Activated T-cell treated with anti-CD3 and anti-CD28 coated beads, Interleukin-2, amount 50 U/mL, for 72 hours (primary cell): ENCODE measurements at regions not wholly inside any gene's neighbourhood (a gene's known extent, or its start where the extent isn't known, plus 50 kb on each side); places are given as distances from the start of the nearest gene placed in this dataset.

Source experiments
- ATAC-seq, 2 donors: fragments of 150-1000 bp; cut with Tn5 transposase; replicated peaks in 1 of 2; 2 replicates each; pipeline ENCODE4 v1.10.0; 2021; ENCODE audit warnings: moderate library complexity in 2 of 2, mild to moderate bottlenecking in 1 of 2
- DNase-seq, 2 donors: peaks; one replicate each; pipeline ENCODE4 v3.0.0; 2021 to 2022; ENCODE audit warnings: mixed read lengths in 1 of 2
- H3K27ac Mint-ChIP-seq: one replicate; pipeline ENCODE4 v1.8.0; 2022; ENCODE audit warnings: mild to moderate bottlenecking, moderate library complexity, mixed read lengths
- H3K27me3 Mint-ChIP-seq: one replicate; pipeline ENCODE4 v1.8.0; 2022; ENCODE audit warnings: low read depth, mixed read lengths
- H3K36me3 Mint-ChIP-seq, 2 donors: one replicate each; pipeline ENCODE4 v1.8.0; 2022; ENCODE audit warnings: mixed read lengths in 2 of 2, mild to moderate bottlenecking in 1 of 2; ENCODE audit not compliant: insufficient read depth in 2 of 2
- H3K4me1 Mint-ChIP-seq: one replicate; pipeline ENCODE4 v1.8.0; 2022; ENCODE audit warnings: low read depth, mixed read lengths
- H3K4me3 Mint-ChIP-seq, 2 donors: one replicate each; pipeline ENCODE4 v1.8.0; 2022; ENCODE audit warnings: mild to moderate bottlenecking in 2 of 2, mixed read lengths in 2 of 2, moderate library complexity in 2 of 2
- H3K9me3 Mint-ChIP-seq, 2 donors: one replicate each; pipeline ENCODE4 v1.8.0; 2022; ENCODE audit warnings: mixed read lengths in 2 of 2

GRCh38 chr1:221458447-221459156, 283.3 kb downstream of the DUSP10 start:
- Mint-ChIP-seq H3K27ac (no peak overlapping the region), H3K36me3 (no peaks in the 10 kb centered on the region), H3K9me3 (no peaks in the 10 kb centered on the region), H3K4me1 (no peaks in the 10 kb centered on the region), H3K4me3 (no peak overlapping the region), H3K27me3 (peaks cover 24% of the 10 kb centered on the region)
- ATAC-seq: no peak
- no peak for DNase-seq

GRCh38 chr1:221459558-221459957, 282.3 kb downstream of the DUSP10 start:
- Mint-ChIP-seq H3K27me3 (peaks cover 24% of the 10 kb centered on the region), H3K4me3 (no peak overlapping the region), H3K36me3 (no peaks in the 10 kb centered on the region), H3K9me3 (no peaks in the 10 kb centered on the region), H3K4me1 (no peaks in the 10 kb centered on the region), H3K27ac (no peak overlapping the region)
- ATAC-seq: no peak
- no peak for DNase-seq

GRCh38 chr1:221462345-221462744, 279.5 kb downstream of the DUSP10 start:
- Mint-ChIP-seq H3K4me1 (no peaks in the 10 kb centered on the region), H3K4me3 (no peak overlapping the region), H3K9me3 (peaks cover 0 to 1% of the 10 kb centered on the region in 2 donors), H3K27me3 (peaks cover 13% of the 10 kb centered on the region), H3K27ac (no peak overlapping the region), H3K36me3 (no peaks in the 10 kb centered on the region)
- DNase-seq (no peak), ATAC-seq (no peak)

GRCh38 chr1:221468546-221468945, 273.3 kb downstream of the DUSP10 start:
- H3K27me3 Mint-ChIP-seq: peaks cover 35% of the 10 kb centered on the region
- DNase-seq (no peak), ATAC-seq (no peak)
- peaks cover 1 to 3% of the 10 kb centered on the region in 2 donors for H3K9me3 Mint-ChIP-seq
- H3K4me3 Mint-ChIP-seq: no peak overlapping the region
- H3K4me1 Mint-ChIP-seq: no peaks in the 10 kb centered on the region
- peaks cover 0 to 4% of the 10 kb centered on the region in 2 donors for H3K36me3 Mint-ChIP-seq
- H3K27ac Mint-ChIP-seq: no peak overlapping the region

GRCh38 chr1:221469476-221469875, 272.4 kb downstream of the DUSP10 start:
- H3K4me3 Mint-ChIP-seq: no peak overlapping the region
- DNase-seq (no peak), ATAC-seq (no peak)
- H3K36me3 Mint-ChIP-seq: peaks cover 0 to 4% of the 10 kb centered on the region in 2 donors
- no peaks in the 10 kb centered on the region for H3K4me1 Mint-ChIP-seq
- no peak overlapping the region for H3K27ac Mint-ChIP-seq
- H3K9me3 Mint-ChIP-seq: peaks cover 1 to 3% of the 10 kb centered on the region in 2 donors
- peaks cover 37% of the 10 kb centered on the region for H3K27me3 Mint-ChIP-seq

- DNase-seq: no peak
- Mint-ChIP-seq H3K9me3 (peaks cover 1 to 3% of the 10 kb centered on the region in 2 donors), H3K4me3 (no peak overlapping the region), H3K36me3 (peaks cover 0 to 4% of the 10 kb centered on the region in 2 donors), H3K27me3 (peaks cover 37% of the 10 kb centered on the region), H3K4me1 (no peaks in the 10 kb centered on the region), H3K27ac (no peak overlapping the region)
- ATAC-seq: no peak
Observed at GRCh38 chr1:221470000-221470698, 271.7 kb downstream of the DUSP10 start.

- DNase-seq: no peak
- ATAC-seq: no peak
- Mint-ChIP-seq H3K4me1 (no peaks in the 10 kb centered on the region), H3K9me3 (no peaks in the 10 kb centered on the region), H3K27me3 (peaks cover 34% of the 10 kb centered on the region), H3K27ac (no peak overlapping the region), H3K4me3 (no peak overlapping the region), H3K36me3 (no peaks in the 10 kb centered on the region)
Observed at GRCh38 chr1:221473411-221473810, 268.5 kb downstream of the DUSP10 start.

- no peak overlapping the region for H3K27ac Mint-ChIP-seq
- no peaks in the 10 kb centered on the region for H3K4me1 Mint-ChIP-seq
- H3K4me3 Mint-ChIP-seq: no peak overlapping the region
- no peak for ATAC-seq
- no peaks in the 10 kb centered on the region for H3K36me3 Mint-ChIP-seq
- peaks cover 20% of the 10 kb centered on the region for H3K27me3 Mint-ChIP-seq
- DNase-seq: no peak
- no peaks in the 10 kb centered on the region for H3K9me3 Mint-ChIP-seq
Observed at GRCh38 chr1:221477252-221477651, 264.6 kb downstream of the DUSP10 start.

- peak; percentile 84 to 90 for ATAC-seq
- Mint-ChIP-seq H3K36me3 (no peaks in the 10 kb centered on the region), H3K27ac (no peak overlapping the region), H3K4me3 (no peak overlapping the region), H3K9me3 (no peaks in the 10 kb centered on the region), H3K4me1 (no peaks in the 10 kb centered on the region), H3K27me3 (peaks cover 10% of the 10 kb centered on the region)
- DNase-seq: peak; percentile 53
Observed at GRCh38 chr1:221478050-221478949, 263.6 kb downstream of the DUSP10 start.

- DNase-seq (no peak), ATAC-seq (no peak)
- H3K36me3 Mint-ChIP-seq: no peaks in the 10 kb centered on the region
- H3K27me3 Mint-ChIP-seq: no peaks in the 10 kb centered on the region
- no peaks in the 10 kb centered on the region for H3K9me3 Mint-ChIP-seq
- H3K4me1 Mint-ChIP-seq: no peaks in the 10 kb centered on the region
- H3K27ac Mint-ChIP-seq: no peak overlapping the region
- H3K4me3 Mint-ChIP-seq: no peak overlapping the region
Observed at GRCh38 chr1:221487781-221488524, 253.9 kb downstream of the DUSP10 start.

- no peak overlapping the region for H3K27ac Mint-ChIP-seq
- H3K4me3 Mint-ChIP-seq: no peak overlapping the region
- no peaks in the 10 kb centered on the region for H3K36me3 Mint-ChIP-seq
- no peaks in the 10 kb centered on the region for H3K4me1 Mint-ChIP-seq
- ATAC-seq (no peak), DNase-seq (no peak)
- no peaks in the 10 kb centered on the region for H3K27me3 Mint-ChIP-seq
- H3K9me3 Mint-ChIP-seq: no peaks in the 10 kb centered on the region
Observed at GRCh38 chr1:221488550-221488949, 253.3 kb downstream of the DUSP10 start.

- ATAC-seq (no peak), DNase-seq (no peak)
- Mint-ChIP-seq H3K9me3 (no peaks in the 10 kb centered on the region), H3K27me3 (no peaks in the 10 kb centered on the region), H3K4me3 (no peak overlapping the region), H3K36me3 (no peaks in the 10 kb centered on the region), H3K27ac (no peak overlapping the region), H3K4me1 (no peaks in the 10 kb centered on the region)
Observed at GRCh38 chr1:221494670-221495069, 247.2 kb downstream of the DUSP10 start.
